BLaER1 treated with 17β-estradiol and CSF1 and Interleukin-3, amounts not matched to agents 10 nM and 100 nM (cell line): ENCODE measurements at regions not wholly inside any gene's neighbourhood (a gene's known extent, or its start where the extent isn't known, plus 50 kb on each side); places are given as distances from the start of the nearest gene placed in this dataset.
"Not testable (repeated sequence)": the region's sequence is repeated elsewhere in the genome, so short reads cannot be mapped to it uniquely, and the experiment has no call there.

Source experiments
- H3K27ac ChIP-seq, 11 experiments: shearing (Covaris generic); formaldehyde crosslinking; 2 replicates each; pipeline ENCODE4 v1.8.1; 2022
- H3K27me3 ChIP-seq, 11 experiments: shearing (Covaris generic); formaldehyde crosslinking; 2 replicates each; pipeline ENCODE4 v1.8.1; 2022
- H3K36me3 ChIP-seq, 11 experiments: shearing (Covaris generic); formaldehyde crosslinking; 2 replicates each; pipeline ENCODE4 v1.8.1; 2022
- H3K4me1 ChIP-seq, 10 experiments: shearing (Covaris generic); formaldehyde crosslinking; 2 replicates each; pipeline ENCODE4 v1.8.1; 2022
- H3K4me2 ChIP-seq, 11 experiments: shearing (Covaris generic); formaldehyde crosslinking; 2 replicates each; pipeline ENCODE4 v1.8.1; 2022
- H3K4me3 ChIP-seq, 10 experiments: shearing (Covaris generic); formaldehyde crosslinking; 2 replicates each; pipeline ENCODE4 v1.8.1; 2022
- H3K9ac ChIP-seq, 11 experiments: shearing (Covaris generic); formaldehyde crosslinking; 2 replicates each; pipeline ENCODE4 v1.8.1; 2022
- H3K9me3 ChIP-seq, 11 experiments: shearing (Covaris generic); formaldehyde crosslinking; replicated peaks in 1 of 11; 2 replicates each; pipeline ENCODE4 v1.8.1; 2022
- H4K20me1 ChIP-seq, 11 experiments: shearing (Covaris generic); formaldehyde crosslinking; 2 replicates each; pipeline ENCODE4 v1.8.1; 2022
- Cebpa-rat ChIP-seq, 11 experiments: shearing (Covaris generic); IDR thresholded peaks; 2 replicates each; pipeline ENCODE4 v1.8.1; 2022

GRCh38 chr18:49721981-49722380, 91.4 kb downstream of the ACAA2 start:
- H4K20me1 ChIP-seq = no peaks in the 10 kb centered on the region
- no peak for TF ChIP-seq Cebpa-rat (IDR thresholded peaks at IDR 0.05)
- H3K9me3 ChIP-seq = 0 out of 22 replicates have a peak, but pooled peaks cover 0 to 4% (median 0%) of the 10 kb centered on the region in 11 experiments
- no peak overlapping the region for H3K4me2 ChIP-seq
- H3K36me3 ChIP-seq = no peaks in the 10 kb centered on the region
- no peaks in the 10 kb centered on the region for H3K27me3 ChIP-seq
- no peak overlapping the region for H3K27ac ChIP-seq
- no peak overlapping the region for H3K9ac ChIP-seq
- H3K4me1 ChIP-seq = peaks cover 0 to 8% (median 0%) of the 10 kb centered on the region in 10 experiments; a peak in 4 of 20 replicates
- H3K4me3 ChIP-seq = no peak overlapping the region

GRCh38 chr18:49720944-49721343, 92.4 kb downstream of the ACAA2 start:
- H3K36me3 ChIP-seq, H4K20me1 ChIP-seq, H3K4me3 ChIP-seq, H3K9me3 ChIP-seq, H3K27ac ChIP-seq, H3K4me1 ChIP-seq, H3K27me3 ChIP-seq, H3K4me2 ChIP-seq, H3K9ac ChIP-seq: not testable (repeated sequence)

DNA sequence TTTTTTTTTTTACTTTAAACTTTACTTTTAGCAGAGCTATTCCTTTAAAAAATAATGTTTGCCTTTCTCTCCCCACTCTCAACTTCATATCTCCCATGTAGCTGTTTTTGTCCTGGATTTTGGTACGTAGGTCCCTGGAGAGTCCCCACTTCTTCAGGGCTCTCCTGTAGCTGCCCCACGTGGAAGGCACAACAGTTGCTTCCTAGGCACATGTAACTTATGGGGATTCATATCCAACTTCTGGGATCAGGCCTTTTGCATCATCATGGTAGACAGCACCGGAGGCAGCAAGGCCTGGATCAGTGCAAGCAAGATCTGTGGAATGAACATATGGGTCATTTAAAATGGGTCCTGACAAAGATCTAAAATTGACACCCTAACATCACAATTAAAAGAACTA, 95.7 kb downstream of the ACAA2 start:
- Histone ChIP-seq H3K27ac (no peak overlapping the region), H3K4me2 (no peak overlapping the region), H3K9ac (no peak overlapping the region), H3K4me3 (no peak overlapping the region), H3K4me1 (no peaks in the 10 kb centered on the region), H4K20me1 (no peaks in the 10 kb centered on the region), H3K9me3 (0 out of 22 replicates have a peak, but pooled peaks cover 0 to 10% (median 0%) of the 10 kb centered on the region in 11 experiments), H3K27me3 (no peaks in the 10 kb centered on the region), H3K36me3 (no peaks in the 10 kb centered on the region)
- TF ChIP-seq Cebpa-rat (IDR thresholded peaks at IDR 0.05) = no peak

- no peak overlapping the region for H3K4me3 ChIP-seq
- no peak for TF ChIP-seq Cebpa-rat (IDR thresholded peaks at IDR 0.05)
Observed at GRCh38 chr18:49716035-49716434, 97.3 kb downstream of the ACAA2 start.

GRCh38 chr18:49709347-49709690, 104.0 kb downstream of the ACAA2 start:
- Histone ChIP-seq H3K4me2 (no peak overlapping the region), H3K36me3 (no peaks in the 10 kb centered on the region), H3K9ac (no peak overlapping the region), H3K27me3 (no peaks in the 10 kb centered on the region), H4K20me1 (no peaks in the 10 kb centered on the region), H3K4me1 (no peaks in the 10 kb centered on the region), H3K9me3 (peaks cover 0 to 5% (median 0%) of the 10 kb centered on the region in 11 experiments; a peak in 5 of 22 replicates), H3K27ac (no peak overlapping the region), H3K4me3 (no peak overlapping the region)
- no peak for TF ChIP-seq Cebpa-rat (IDR thresholded peaks at IDR 0.05)

More at GRCh38 chr18:49716035-49716434, 97.3 kb downstream of the ACAA2 start:
- Histone ChIP-seq H3K4me2 (no peak overlapping the region), H3K9ac (no peak overlapping the region), H4K20me1 (no peaks in the 10 kb centered on the region), H3K9me3 (0 out of 22 replicates have a peak, but pooled peaks cover 0 to 10% (median 0%) of the 10 kb centered on the region in 11 experiments), H3K27ac (no peak overlapping the region), H3K27me3 (no peaks in the 10 kb centered on the region), H3K4me1 (no peaks in the 10 kb centered on the region), H3K36me3 (no peaks in the 10 kb centered on the region)

- Histone ChIP-seq H3K27ac (no peak overlapping the region), H4K20me1 (no peaks in the 10 kb centered on the region), H3K9ac (no peak overlapping the region), H3K4me2 (no peak overlapping the region), H3K27me3 (no peaks in the 10 kb centered on the region), H3K4me3 (no peak overlapping the region), H3K36me3 (no peaks in the 10 kb centered on the region), H3K4me1 (no peaks in the 10 kb centered on the region), H3K9me3 (peaks cover 0 to 5% (median 0%) of the 10 kb centered on the region in 11 experiments; a peak in 5 of 22 replicates)
- no peak for TF ChIP-seq Cebpa-rat (IDR thresholded peaks at IDR 0.05)
Observed at GRCh38 chr18:49708662-49709346, 104.5 kb downstream of the ACAA2 start.

GRCh38 chr18:49707599-49707998, 105.7 kb downstream of the ACAA2 start:
- Histone ChIP-seq H3K27me3 (no peaks in the 10 kb centered on the region), H3K9me3 (peaks cover 0 to 5% (median 0%) of the 10 kb centered on the region in 11 experiments; a peak in 5 of 22 replicates), H4K20me1 (no peaks in the 10 kb centered on the region), H3K4me3 (no peak overlapping the region), H3K4me1 (no peaks in the 10 kb centered on the region), H3K27ac (no peak overlapping the region), H3K9ac (no peak overlapping the region), H3K36me3 (no peaks in the 10 kb centered on the region), H3K4me2 (no peak overlapping the region)
- no peak for TF ChIP-seq Cebpa-rat (IDR thresholded peaks at IDR 0.05)

DNA sequence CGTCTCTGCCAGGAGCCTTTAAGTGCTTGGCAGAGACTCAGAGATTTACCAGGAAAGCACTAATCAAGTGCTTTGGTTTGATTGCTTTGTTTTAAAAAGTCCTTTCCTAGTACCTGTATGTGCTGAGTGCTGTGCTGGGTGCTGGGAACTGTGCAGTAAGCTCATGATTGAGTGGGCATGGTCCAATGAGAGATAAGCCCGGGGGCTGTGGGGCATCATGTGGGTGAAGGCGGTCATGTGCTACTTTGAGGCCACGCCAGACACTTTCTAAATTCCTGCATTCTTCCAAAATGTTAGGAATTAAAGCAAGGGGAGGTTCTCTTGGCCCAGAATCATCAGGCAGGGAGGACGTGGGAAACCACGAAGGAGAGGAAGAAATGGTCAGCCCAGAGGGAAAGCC, 109.0 kb downstream of the ACAA2 start:
- Histone ChIP-seq H3K4me3 (no peak overlapping the region), H3K9me3 (peaks cover 0 to 5% (median 0%) of the 10 kb centered on the region in 11 experiments; a peak in 4 of 22 replicates), H3K9ac (no peak overlapping the region), H3K4me2 (no peak overlapping the region), H4K20me1 (no peaks in the 10 kb centered on the region), H3K27me3 (no peaks in the 10 kb centered on the region), H3K36me3 (no peaks in the 10 kb centered on the region), H3K27ac (no peak overlapping the region), H3K4me1 (no peaks in the 10 kb centered on the region)
- TF ChIP-seq Cebpa-rat (IDR thresholded peaks at IDR 0.05) = no peak

DNA sequence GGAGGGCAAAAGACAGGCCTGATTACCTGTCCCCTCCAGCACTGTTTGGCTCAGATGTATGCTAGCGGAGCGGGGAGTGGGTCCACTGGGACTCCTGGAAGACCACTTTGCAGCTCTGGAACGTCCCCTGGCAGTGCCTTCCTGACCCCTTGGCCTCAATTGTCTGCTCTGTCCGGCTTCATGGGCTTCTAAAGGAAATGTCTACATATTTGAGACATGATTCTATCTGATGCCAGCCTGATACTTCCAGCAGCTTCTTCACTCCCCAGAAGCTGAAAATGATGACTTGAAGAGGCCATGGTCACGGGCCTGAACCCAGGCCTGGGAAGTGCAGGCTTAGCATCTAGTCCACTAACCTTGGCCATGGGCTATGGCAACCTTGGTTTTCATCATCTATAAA, 112.1 kb downstream of the ACAA2 start:
- H3K27me3 ChIP-seq = no peaks in the 10 kb centered on the region
- no peaks in the 10 kb centered on the region for H4K20me1 ChIP-seq
- no peak for TF ChIP-seq Cebpa-rat (IDR thresholded peaks at IDR 0.05)
- H3K4me2 ChIP-seq = no peak overlapping the region
- no peaks in the 10 kb centered on the region for H3K4me1 ChIP-seq
- no peak overlapping the region for H3K27ac ChIP-seq
- H3K9me3 ChIP-seq = peaks cover 0 to 4% (median 0%) of the 10 kb centered on the region in 11 experiments; a peak in 1 of 22 replicates
- H3K9ac ChIP-seq = no peak overlapping the region
- H3K4me3 ChIP-seq = no peak overlapping the region
- H3K36me3 ChIP-seq = no peaks in the 10 kb centered on the region

GRCh38 chr18:49699303-49699702, 114.0 kb downstream of the ACAA2 start:
- Histone ChIP-seq H3K27ac (no peak overlapping the region), H3K4me2 (no peak overlapping the region), H3K36me3 (no peaks in the 10 kb centered on the region), H3K4me1 (peaks cover 0 to 6% (median under 1%) of the 10 kb centered on the region in 10 experiments; a peak in 10 of 20 replicates), H3K9me3 (no peaks in the 10 kb centered on the region), H3K4me3 (no peak overlapping the region), H4K20me1 (no peaks in the 10 kb centered on the region), H3K9ac (no peak overlapping the region), H3K27me3 (no peaks in the 10 kb centered on the region)
- TF ChIP-seq Cebpa-rat (IDR thresholded peaks at IDR 0.05) = no peak
